NCI-H345 (cell line): ENCODE measurements at regions not wholly inside any gene's neighbourhood (a gene's known extent, or its start where the extent isn't known, plus 50 kb on each side); places are given as distances from the start of the nearest gene placed in this dataset.
"Not testable (repeated sequence)": the region's sequence is repeated elsewhere in the genome, so short reads cannot be mapped to it uniquely, and the experiment has no call there.

Experiments used
- DNase-seq: peaks from one replicate; lab custom pipeline; 2025; lab: John Stamatoyannopoulos, UW

- DNase-seq, result not testable (repeated sequence)
These were observed 77.2 kb downstream of the DLL1 start for GRCh38 chr6:170213637-170214018.

- DNase-seq, result no peak
These were observed 77.8 kb downstream of the DLL1 start for GRCh38 chr6:170212956-170213636.

GRCh38 chr6:170212051-170212756 is 78.7 kb downstream of the DLL1 start:
- DNase-seq, result no peak

- DNase-seq, result no peak
These were observed 79.4 kb downstream of the DLL1 start for GRCh38 chr6:170211404-170212025.

GRCh38 chr6:170210651-170211403 is 80.1 kb downstream of the DLL1 start:
- no peak for DNase-seq

- no peak for DNase-seq
These were observed 80.9 kb downstream of the DLL1 start for GRCh38 chr6:170210026-170210390.

- DNase-seq, result no peak
These were observed 81.4 kb downstream of the DLL1 start for GRCh38 chr6:170209354-170210025.

GRCh38 chr6:170208651-170209353 is 82.1 kb downstream of the DLL1 start:
- no peak for DNase-seq

- no peak for DNase-seq
These were observed 82.7 kb downstream of the DLL1 start for GRCh38 chr6:170208182-170208601.

- no peak for DNase-seq
These were observed 83.2 kb downstream of the DLL1 start for GRCh38 chr6:170207586-170208181.

GRCh38 chr6:170206851-170207431 is 83.9 kb downstream of the DLL1 start:
- DNase-seq, result no peak

- DNase-seq, result no peak
These were observed 84.6 kb downstream of the DLL1 start for GRCh38 chr6:170206317-170206621.

GRCh38 chr6:170205534-170206316 is 85.2 kb downstream of the DLL1 start:
- DNase-seq, result no peak

GRCh38 chr6:170205126-170205525 is 85.8 kb downstream of the DLL1 start:
- no peak for DNase-seq

- no peak for DNase-seq
These were observed 87.7 kb downstream of the DLL1 start for GRCh38 chr6:170203212-170203611.

GRCh38 chr6:170202416-170203135 is 88.3 kb downstream of the DLL1 start:
- DNase-seq, result no peak

- DNase-seq, result no peak
These were observed 89.5 kb downstream of the DLL1 start for GRCh38 chr6:170201361-170201760.

GRCh38 chr6:170200458-170200891 is 90.4 kb downstream of the DLL1 start:
- no peak for DNase-seq

GRCh38 chr6:170199716-170200115 is 91.2 kb downstream of the DLL1 start:
- DNase-seq, result no peak
